Fibroblast of lung (primary cell): ENCODE measurements at regions not wholly inside any gene's neighbourhood (a gene's known extent, or its start where the extent isn't known, plus 50 kb on each side); places are given as distances from the start of the nearest gene placed in this dataset.

Source experiments
- DNase-seq, 2 donors: peaks; one replicate each; pipeline versions ENCODE4 v3.0.0 to v3.0.0-alpha.2; 2010; ENCODE audit warnings: low read depth in 2 of 2
- H2AFZ ChIP-seq: 2 replicates; pipeline ENCODE4 v1.5.1; 2012; ENCODE audit warnings: low read length, control low read depth, inconsistent platforms
- H3K27ac ChIP-seq: 2 replicates; pipeline ENCODE4 v1.5.1; 2011; ENCODE audit warnings: low read length, control low read depth; ENCODE audit not compliant: insufficient read depth
- H3K27me3 ChIP-seq: 2 replicates; pipeline ENCODE4 v1.5.1; 2011; ENCODE audit warnings: mild to moderate bottlenecking, low read length; ENCODE audit not compliant: control insufficient read depth, insufficient read depth
- H3K36me3 ChIP-seq: 2 replicates; pipeline ENCODE4 v1.5.1; 2011; ENCODE audit warnings: low read length; ENCODE audit not compliant: control insufficient read depth, insufficient read depth
- H3K4me1 ChIP-seq: 2 replicates; pipeline ENCODE4 v1.5.1; 2011; ENCODE audit warnings: low read length; ENCODE audit not compliant: control insufficient read depth, insufficient read depth; ENCODE audit errors: extremely low read depth
- H3K4me2 ChIP-seq: 2 replicates; pipeline ENCODE4 v1.5.1; 2011; ENCODE audit warnings: low read length, control low read depth; ENCODE audit not compliant: insufficient read depth; ENCODE audit errors: extremely low read depth
- H3K4me3 ChIP-seq, 4 experiments: fragments of 200-600 bp in 1 of 4; sonication (generic) in 1 of 4; replicated peaks in 1 of 4; 2 replicates each; pipeline ENCODE4 v1.5.1; 2011 to 2016; ENCODE audit warnings: low read length in 4 of 4, low read depth in 3 of 4, mild to moderate bottlenecking in 3 of 4, control low read depth in 2 of 4, inconsistent platforms in 1 of 4, mixed read lengths in 1 of 4; ENCODE audit not compliant: insufficient read depth in 1 of 4; ENCODE audit errors: control extremely low read depth in 1 of 4
- H3K79me2 ChIP-seq: 2 replicates; pipeline ENCODE4 v1.5.1; 2012; ENCODE audit warnings: mild to moderate bottlenecking, low read length, inconsistent platforms; ENCODE audit not compliant: control insufficient read depth, insufficient read depth
- H3K9ac ChIP-seq: 2 replicates; pipeline ENCODE4 v1.5.1; 2011; ENCODE audit warnings: mild to moderate bottlenecking, low read length, control low read depth; ENCODE audit not compliant: insufficient read depth
- H3K9me3 ChIP-seq: 2 replicates; pipeline ENCODE4 v1.5.1; 2012; ENCODE audit warnings: low read depth, low read length; ENCODE audit not compliant: control insufficient read depth, insufficient read depth
- H4K20me1 ChIP-seq: 2 replicates; pipeline ENCODE4 v1.5.1; 2011; ENCODE audit warnings: low read length; ENCODE audit not compliant: control insufficient read depth, insufficient read depth; ENCODE audit errors: extremely low read depth
- EZH2 ChIP-seq: IDR thresholded peaks from 2 replicates; pipeline ENCODE4 v1.5.1; 2012; ENCODE audit warnings: low read length, control low read depth, mild to moderate bottlenecking; ENCODE audit errors: missing control alignments
- TF ChIP-seq, protein P1 (sequence below), 2 donors: IDR thresholded peaks in 1 of 2; conservative IDR thresholded peaks in 1 of 2; 1 replicate in 1 of 2; 2 replicates in 1 of 2; pipeline ENCODE4 v1.5.1; 2011 to 2012; ENCODE audit warnings: low read length in 2 of 2, control low read depth in 1 of 2, inconsistent platforms in 1 of 2, low read depth in 1 of 2, mild to moderate bottlenecking in 1 of 2

DNA sequence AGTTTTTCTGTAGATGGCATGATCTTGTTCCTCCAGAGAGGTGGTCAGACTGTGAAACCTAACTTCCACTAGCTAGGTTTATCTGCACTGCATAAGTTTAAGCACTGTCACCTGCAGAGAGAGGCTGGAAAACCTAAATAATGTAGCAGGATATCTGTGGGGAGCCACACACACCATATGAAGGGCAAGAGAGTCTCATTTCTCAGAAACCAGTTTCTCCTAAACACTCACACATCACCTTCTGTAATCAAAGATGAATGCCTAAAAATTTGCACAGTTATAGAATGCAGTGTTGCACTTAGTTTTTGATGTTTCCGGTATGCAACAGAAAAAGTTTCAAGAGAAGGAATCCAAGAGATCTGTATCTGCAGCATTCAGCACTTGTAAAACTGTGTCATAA lies 654.6 kb downstream of the ADGRL2 start:
- Histone ChIP-seq H3K27ac (no peak overlapping the region), H3K9me3 (no peaks in the 10 kb centered on the region), H3K4me2 (no peak overlapping the region), H3K4me3 (no peak overlapping the region), H3K9ac (no peak overlapping the region), H3K79me2 (no peaks in the 10 kb centered on the region), H3K4me1 (no peaks in the 10 kb centered on the region), H3K27me3 (no peaks in the 10 kb centered on the region), H3K36me3 (no peaks in the 10 kb centered on the region), H4K20me1 (no peaks in the 10 kb centered on the region), H2AFZ (no peak overlapping the region)
- no peak for TF ChIP-seq EZH2
- TF ChIP-seq, protein P1, sequence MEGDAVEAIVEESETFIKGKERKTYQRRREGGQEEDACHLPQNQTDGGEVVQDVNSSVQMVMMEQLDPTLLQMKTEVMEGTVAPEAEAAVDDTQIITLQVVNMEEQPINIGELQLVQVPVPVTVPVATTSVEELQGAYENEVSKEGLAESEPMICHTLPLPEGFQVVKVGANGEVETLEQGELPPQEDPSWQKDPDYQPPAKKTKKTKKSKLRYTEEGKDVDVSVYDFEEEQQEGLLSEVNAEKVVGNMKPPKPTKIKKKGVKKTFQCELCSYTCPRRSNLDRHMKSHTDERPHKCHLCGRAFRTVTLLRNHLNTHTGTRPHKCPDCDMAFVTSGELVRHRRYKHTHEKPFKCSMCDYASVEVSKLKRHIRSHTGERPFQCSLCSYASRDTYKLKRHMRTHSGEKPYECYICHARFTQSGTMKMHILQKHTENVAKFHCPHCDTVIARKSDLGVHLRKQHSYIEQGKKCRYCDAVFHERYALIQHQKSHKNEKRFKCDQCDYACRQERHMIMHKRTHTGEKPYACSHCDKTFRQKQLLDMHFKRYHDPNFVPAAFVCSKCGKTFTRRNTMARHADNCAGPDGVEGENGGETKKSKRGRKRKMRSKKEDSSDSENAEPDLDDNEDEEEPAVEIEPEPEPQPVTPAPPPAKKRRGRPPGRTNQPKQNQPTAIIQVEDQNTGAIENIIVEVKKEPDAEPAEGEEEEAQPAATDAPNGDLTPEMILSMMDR (conservative IDR thresholded peaks at IDR 0.05 in 1 of 2, IDR thresholded peaks at IDR 0.05 in 1 of 2; ENCODE audit: low read depth in 1 of 2, low read length in 2 of 2), result no peak
- no peak for DNase-seq

DNA sequence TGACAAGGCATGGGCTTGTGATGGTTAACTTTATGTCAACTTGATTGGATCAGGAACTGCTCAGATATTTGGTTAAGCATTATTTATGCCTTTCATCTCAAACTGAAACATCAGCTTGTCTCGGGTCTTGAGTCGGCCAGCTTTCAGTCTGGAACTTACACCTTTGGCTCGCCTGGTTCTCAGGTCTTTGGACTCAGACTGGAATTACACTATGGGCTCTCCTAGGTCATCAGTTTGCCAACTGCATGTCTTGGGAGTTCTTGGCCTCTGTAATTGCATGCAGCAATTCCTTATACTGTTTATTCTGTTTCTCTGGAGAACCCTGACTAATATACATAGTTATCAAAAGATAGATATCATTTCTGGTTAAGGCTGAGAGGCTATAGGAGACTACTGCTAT lies 653.7 kb downstream of the ADGRL2 start:
- Histone ChIP-seq H3K36me3 (no peaks in the 10 kb centered on the region), H3K27ac (no peak overlapping the region), H3K9me3 (no peaks in the 10 kb centered on the region), H3K79me2 (no peaks in the 10 kb centered on the region), H3K9ac (no peak overlapping the region), H3K27me3 (no peaks in the 10 kb centered on the region), H3K4me2 (no peak overlapping the region), H2AFZ (no peak overlapping the region), H3K4me1 (no peaks in the 10 kb centered on the region), H3K4me3 (no peak overlapping the region), H4K20me1 (no peaks in the 10 kb centered on the region)
- no peak for TF ChIP-seq EZH2
- TF ChIP-seq, protein P1 (conservative IDR thresholded peaks at IDR 0.05 in 1 of 2, IDR thresholded peaks at IDR 0.05 in 1 of 2; ENCODE audit: low read depth in 1 of 2, low read length in 2 of 2), result no peak
- DNase-seq, result no peak

DNA sequence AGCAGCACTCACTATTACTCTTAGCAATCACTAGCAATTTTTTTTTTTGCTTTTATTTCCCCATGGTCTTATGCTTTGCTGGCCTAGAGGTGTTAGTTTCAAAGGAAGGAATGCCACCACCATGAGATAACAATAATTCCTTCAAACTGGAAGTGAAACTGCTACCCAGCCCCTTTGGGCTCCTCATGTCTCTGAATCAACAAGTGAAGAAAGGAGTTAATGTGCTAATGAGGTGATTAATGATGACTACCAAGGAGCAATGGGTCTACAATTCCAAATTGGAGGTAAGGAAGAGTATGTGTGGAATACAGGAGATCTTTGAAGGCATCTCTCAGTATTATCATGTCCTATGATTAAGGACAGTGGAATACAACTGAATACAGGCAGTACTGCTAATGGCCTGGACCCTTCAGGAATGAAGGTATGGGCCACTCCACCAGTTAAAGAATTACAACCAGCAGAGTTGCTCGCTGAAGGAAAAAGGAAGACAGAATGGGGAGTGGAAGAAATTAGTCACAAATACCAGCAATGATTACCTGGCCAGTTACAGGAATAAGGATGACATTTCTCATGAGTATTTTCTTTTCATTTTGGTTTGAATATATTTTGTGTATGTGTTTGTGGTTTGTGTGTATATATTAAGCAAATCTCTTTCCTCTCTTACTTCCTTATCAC lies 652.9 kb downstream of the ADGRL2 start:
- Histone ChIP-seq H2AFZ (no peak overlapping the region), H3K9ac (no peak overlapping the region), H3K4me3 (no peak overlapping the region), H3K27ac (no peak overlapping the region), H3K36me3 (no peaks in the 10 kb centered on the region), H3K9me3 (no peaks in the 10 kb centered on the region), H4K20me1 (no peaks in the 10 kb centered on the region), H3K4me1 (no peaks in the 10 kb centered on the region), H3K27me3 (no peaks in the 10 kb centered on the region), H3K4me2 (no peak overlapping the region), H3K79me2 (no peaks in the 10 kb centered on the region)
- TF ChIP-seq, protein P1 (conservative IDR thresholded peaks at IDR 0.05 in 1 of 2, IDR thresholded peaks at IDR 0.05 in 1 of 2; ENCODE audit: low read depth in 1 of 2, low read length in 2 of 2), result no peak
- no peak for TF ChIP-seq EZH2
- peak in 1 of 2 donors; percentile 15 for DNase-seq
